Heart right ventricle (tissue), 16 donors: ENCODE measurements at regions not wholly inside any gene's neighbourhood (a gene's known extent, or its start where the extent isn't known, plus 50 kb on each side); places are given as distances from the start of the nearest gene placed in this dataset.
A peak's percentile ranks its signal among the peaks of the same experiment; 100 is the strongest.

Experiments used
- ATAC-seq, 8 donors: fragments of 200-7000 bp; cut with Tn5 transposase; one replicate each; pipeline ENCODE4 v1.9.1; 2020; ENCODE audit warnings: mild to moderate bottlenecking in 8 of 8, moderate library complexity in 8 of 8, moderate number of reproducible peaks in 1 of 8
- DNase-seq, 2 donors: peaks; one replicate each; pipeline ENCODE4 v3.0.0-alpha.2; 2020
- H3K27ac ChIP-seq, 10 donors: fragments of 200-600 bp; sonication (generic) in 2 of 10; one replicate each; pipeline versions ENCODE4 v1.5.0 to v1.8.0; 2020 to 2022; ENCODE audit warnings: mild to moderate bottlenecking in 3 of 10
- H3K27me3 ChIP-seq, 7 donors: fragments of 200-600 bp; one replicate each; pipeline ENCODE4 v1.8.0; 2021 to 2022; ENCODE audit warnings: mild to moderate bottlenecking in 2 of 7
- H3K36me3 ChIP-seq, 9 donors: fragments of 200-600 bp; sonication (generic) in 1 of 9; one replicate each; pipeline versions ENCODE4 v1.5.0 to v1.8.0; 2020 to 2022; ENCODE audit warnings: mild to moderate bottlenecking in 2 of 9
- H3K4me1 ChIP-seq, 9 donors: fragments of 200-600 bp; sonication (generic) in 1 of 9; one replicate each; pipeline versions ENCODE4 v1.5.0 to v1.8.0; 2020 to 2022; ENCODE audit warnings: mild to moderate bottlenecking in 4 of 9
- H3K4me3 ChIP-seq, 10 donors: fragments of 200-600 bp; sonication (generic) in 2 of 10; one replicate each; pipeline versions ENCODE4 v1.5.0 to v1.8.0; 2020 to 2022; ENCODE audit warnings: mild to moderate bottlenecking in 7 of 10, moderate library complexity in 2 of 10
- H3K9me3 ChIP-seq, 11 donors: fragments of 200-600 bp in 10 of 11; sonication (generic) in 2 of 11; one replicate each; pipeline versions ENCODE4 v1.5.0 to v1.8.0; 2013 to 2022; ENCODE audit warnings: mild to moderate bottlenecking in 2 of 11, control low read depth in 1 of 11, moderate library complexity in 1 of 11
- WGBS, 2 donors: extraction: QIAGEN DNeasy Blood & Tissue Kit; methylation state at CpG; one replicate each; pipeline ENCODE4 v1.1.7; 2013; ENCODE audit warnings: inconsistent platforms in 1 of 2; 5-methylcytosine and 5-hydroxymethylcytosine counted together
- intact Hi-C, 10 donors: fragments of 100-400 bp; cut with DNase I; formaldehyde crosslinking; loops; one replicate each; pipeline versions ENCODE4 v1.11.1 to v1.14.2; 2022
- TF ChIP-seq, protein P1 (sequence below), 9 donors: fragments of 200-600 bp; sonication (generic) in 2 of 9; IDR thresholded peaks; one replicate each; pipeline versions ENCODE4 v1.5.0 to v1.8.0; 2021 to 2022; ENCODE audit warnings: antibody characterized with exemption in 9 of 9, mild to moderate bottlenecking in 5 of 9, moderate library complexity in 1 of 9
- donor health status: Arrhythmogenic right ventricular cardiomyopathy.
- donor health status: ischemic (EF 13 %, LVEDD 7.1; RV severe dilation, severe dysfunction).
- donor health status: healthy with polysubstance abuse.
- donor health status: DM: no; HTN: yes; CAD: no.
- donor health status: DM: no; HTN: no; CAD: no.
- donor health status: ischemic (EF 25% LVEDD 6.9; RV normal size, moderate dysfunction).
- donor health status: ischemic (EF 25% LVEDD 5.7; RV mildly dilated, moderate dysfunction).
- donor health status: healthy.
- donor health status: DM: yes; HTN: yes; CAD: no.
- donor health status: Ischemic cardiomyopathy.
- donor health status: ischemic (EF 35%, LVEDD 5.7; RV mildly dilated, moderate dysfunction).
- donor health status: nonischemic (EF 11% LVEDD 7.7; RV severe dilation, severe dysfunction).
- donor health status: DM: yes; HTN: yes; CAD: no.
- donor health status: PGD.
- donor health status: ischemic (EF 29% LVEDD 5.4; RV normal size, mild dysfunction).
- donor health status: nonischemic (EF 23%, LVEDD 6.1; RV moderate dilation, normal function).

- no peak for DNase-seq
- Histone ChIP-seq H3K4me1 (no peaks in the 10 kb centered on the region), H3K9me3 (no peaks in the 10 kb centered on the region), H3K36me3 (no peaks in the 10 kb centered on the region), H3K4me3 (no peak overlapping the region), H3K27me3 (no peaks in the 10 kb centered on the region), H3K27ac (no peak overlapping the region)
- intact Hi-C loops = no loop called here
- WGBS, 2 donors = 48 to 53% methylated on average over 2 of the region's 2 CpGs
- TF ChIP-seq, protein P1, sequence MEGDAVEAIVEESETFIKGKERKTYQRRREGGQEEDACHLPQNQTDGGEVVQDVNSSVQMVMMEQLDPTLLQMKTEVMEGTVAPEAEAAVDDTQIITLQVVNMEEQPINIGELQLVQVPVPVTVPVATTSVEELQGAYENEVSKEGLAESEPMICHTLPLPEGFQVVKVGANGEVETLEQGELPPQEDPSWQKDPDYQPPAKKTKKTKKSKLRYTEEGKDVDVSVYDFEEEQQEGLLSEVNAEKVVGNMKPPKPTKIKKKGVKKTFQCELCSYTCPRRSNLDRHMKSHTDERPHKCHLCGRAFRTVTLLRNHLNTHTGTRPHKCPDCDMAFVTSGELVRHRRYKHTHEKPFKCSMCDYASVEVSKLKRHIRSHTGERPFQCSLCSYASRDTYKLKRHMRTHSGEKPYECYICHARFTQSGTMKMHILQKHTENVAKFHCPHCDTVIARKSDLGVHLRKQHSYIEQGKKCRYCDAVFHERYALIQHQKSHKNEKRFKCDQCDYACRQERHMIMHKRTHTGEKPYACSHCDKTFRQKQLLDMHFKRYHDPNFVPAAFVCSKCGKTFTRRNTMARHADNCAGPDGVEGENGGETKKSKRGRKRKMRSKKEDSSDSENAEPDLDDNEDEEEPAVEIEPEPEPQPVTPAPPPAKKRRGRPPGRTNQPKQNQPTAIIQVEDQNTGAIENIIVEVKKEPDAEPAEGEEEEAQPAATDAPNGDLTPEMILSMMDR (IDR thresholded peaks at IDR 0.05) = no peak
- ATAC-seq = no peak
Measured at GRCh38 chrY:21254476-21254875, 256.7 kb upstream of the RBMY1B start.

DNA sequence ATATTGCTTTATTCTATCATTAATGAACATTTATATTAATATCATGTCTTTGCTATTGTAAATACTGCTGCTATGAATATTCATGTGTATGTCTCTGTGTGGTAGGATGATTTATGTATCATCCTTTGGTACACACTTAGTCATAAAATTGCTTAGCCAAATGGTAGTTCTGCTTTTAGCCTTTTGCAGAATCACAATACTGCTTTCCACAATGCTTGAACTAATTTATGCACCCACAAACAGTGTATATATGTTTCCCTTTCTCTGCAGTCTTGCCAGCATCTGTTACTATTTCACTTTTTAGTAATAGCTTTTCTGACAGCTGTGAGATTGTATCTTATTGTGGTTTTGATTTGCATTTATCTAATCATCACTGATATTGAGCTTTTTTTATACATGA, 254.3 kb upstream of the RBMY1B start:
- Histone ChIP-seq H3K27ac (no peak overlapping the region), H3K4me1 (no peaks in the 10 kb centered on the region), H3K9me3 (no peaks in the 10 kb centered on the region), H3K27me3 (no peaks in the 10 kb centered on the region), H3K4me3 (no peak overlapping the region), H3K36me3 (no peaks in the 10 kb centered on the region)
- no peak for DNase-seq
- intact Hi-C loops = no loop called here
- TF ChIP-seq, protein P1 (IDR thresholded peaks at IDR 0.05) = no peak
- ATAC-seq = no peak

DNA sequence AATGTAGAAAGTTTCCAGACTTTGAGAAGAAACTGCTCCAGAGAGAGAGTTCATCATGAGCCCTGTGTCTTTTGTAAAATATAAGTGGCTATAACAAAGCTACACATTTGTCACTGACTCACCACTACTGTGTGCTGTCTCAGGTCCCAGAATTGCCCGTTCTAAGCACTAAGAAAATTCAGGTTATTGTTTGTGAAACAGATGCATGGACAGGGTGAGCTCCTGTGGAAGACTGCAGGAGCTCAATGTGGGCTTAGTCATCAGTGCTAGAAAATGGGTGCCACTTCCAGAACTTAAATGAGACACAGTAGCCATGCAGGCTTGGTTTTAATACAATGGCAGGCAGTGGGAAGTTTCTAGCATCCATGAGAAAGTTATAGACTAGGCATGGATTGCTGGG, 251.4 kb upstream of the RBMY1B start:
- no peaks in the 10 kb centered on the region for H3K36me3 ChIP-seq
- DNase-seq (no peak), ATAC-seq (no peak)
- no peak overlapping the region for H3K4me3 ChIP-seq
- TF ChIP-seq, protein P1 (IDR thresholded peaks at IDR 0.05) = no peak
- intact Hi-C loops = loop anchor here in 1 of 10 donors (10.0 kb wide), 1 partner anchor 285 kb away; no protein-coding TSS in a partner anchor
- 25 to 26% methylated on average over 1 of the region's 1 CpG for WGBS, 2 donors
- no peak overlapping the region for H3K27ac ChIP-seq
- no peaks in the 10 kb centered on the region for H3K27me3 ChIP-seq
- no peaks in the 10 kb centered on the region for H3K4me1 ChIP-seq
- no peaks in the 10 kb centered on the region for H3K9me3 ChIP-seq

DNA sequence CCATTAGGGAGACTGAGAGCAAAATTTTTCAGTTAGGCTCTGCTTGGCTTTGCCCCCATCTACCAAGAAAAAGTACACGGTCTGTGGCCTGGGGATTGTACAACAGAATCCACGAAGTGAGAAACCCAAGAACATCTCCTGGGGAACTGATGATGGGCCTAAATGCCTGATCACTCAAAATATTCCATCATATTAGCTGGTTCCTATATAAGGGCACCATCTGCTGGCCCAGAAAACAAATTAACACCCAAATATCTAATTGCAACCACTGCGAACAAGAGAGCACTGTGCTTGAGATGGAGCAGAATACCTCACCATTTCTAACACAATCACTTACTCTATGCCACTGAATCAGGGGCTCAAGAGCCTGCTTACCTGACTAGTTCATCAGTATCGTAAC, 250.8 kb upstream of the RBMY1B start:
- WGBS, 2 donors = 51 to 57% methylated on average over 4 of the region's 4 CpGs
- DNase-seq (no peak), ATAC-seq (no peak)
- intact Hi-C loops = loop anchor here in 1 of 10 donors (10.0 kb wide), 1 partner anchor 286 kb away; no protein-coding TSS in a partner anchor
- no peaks in the 10 kb centered on the region for H3K36me3 ChIP-seq
- TF ChIP-seq, protein P1 (IDR thresholded peaks at IDR 0.05) = peak in 4 of 9 donors; percentile 8 to 19 (median 16)
- H3K9me3 ChIP-seq = no peaks in the 10 kb centered on the region
- no peaks in the 10 kb centered on the region for H3K27me3 ChIP-seq
- H3K4me3 ChIP-seq = no peak overlapping the region
- no peaks in the 10 kb centered on the region for H3K4me1 ChIP-seq
- H3K27ac ChIP-seq = no peak overlapping the region
